IPS-18c (cell line): ENCODE measurements at regions not wholly inside any gene's neighbourhood (a gene's known extent, or its start where the extent isn't known, plus 50 kb on each side); places are given as distances from the start of the nearest gene placed in this dataset.

ENCODE experiments used
- H3K4me3 ChIP-seq: 2 replicates; pipeline ENCODE4 v1.7.0; 2013; ENCODE audit warnings: low read depth, mild to moderate bottlenecking, low read length, moderate library complexity; ENCODE audit not compliant: insufficient read depth
- H3K9me3 ChIP-seq: one replicate; pipeline ENCODE4 v1.6.1; 2013; ENCODE audit warnings: mild to moderate bottlenecking, low read length, moderate library complexity; ENCODE audit not compliant: control insufficient read depth, insufficient read depth

- Histone ChIP-seq H3K4me3 (no peak overlapping the region), H3K9me3 (no peaks in the 10 kb centered on the region)
Measured at GRCh38 chr13:73480779-73481559, 422.2 kb downstream of the KLF5 start.

GRCh38 chr13:73479856-73480255 is 421.1 kb downstream of the KLF5 start:
- Histone ChIP-seq H3K9me3 (no peaks in the 10 kb centered on the region), H3K4me3 (no peak overlapping the region)

- H3K4me3 ChIP-seq, result no peak overlapping the region
- H3K9me3 ChIP-seq, result no peaks in the 10 kb centered on the region
Measured at GRCh38 chr13:73479351-73479750, 420.5 kb downstream of the KLF5 start.

- Histone ChIP-seq H3K4me3 (no peak overlapping the region), H3K9me3 (no peaks in the 10 kb centered on the region)
Measured at GRCh38 chr13:73477441-73477840, 418.6 kb downstream of the KLF5 start.

- H3K9me3 ChIP-seq, result no peaks in the 10 kb centered on the region
- no peak overlapping the region for H3K4me3 ChIP-seq
Measured at GRCh38 chr13:73473016-73473415, 414.2 kb downstream of the KLF5 start.

GRCh38 chr13:73467125-73467524 is 408.3 kb downstream of the KLF5 start:
- H3K4me3 ChIP-seq, result no peak overlapping the region
- H3K9me3 ChIP-seq, result no peaks in the 10 kb centered on the region

- H3K9me3 ChIP-seq, result no peaks in the 10 kb centered on the region
Measured at GRCh38 chr13:73466561-73466960, 407.8 kb downstream of the KLF5 start.

GRCh38 chr13:73465617-73465971 is 406.8 kb downstream of the KLF5 start:
- Histone ChIP-seq H3K9me3 (no peaks in the 10 kb centered on the region), H3K4me3 (no peak overlapping the region)

More at GRCh38 chr13:73466561-73466960, 407.8 kb downstream of the KLF5 start:
- no peak overlapping the region for H3K4me3 ChIP-seq

GRCh38 chr13:73464758-73465616 is 406.2 kb downstream of the KLF5 start:
- no peaks in the 10 kb centered on the region for H3K9me3 ChIP-seq
- no peak overlapping the region for H3K4me3 ChIP-seq

GRCh38 chr13:73462241-73462640 is 403.4 kb downstream of the KLF5 start:
- no peaks in the 10 kb centered on the region for H3K9me3 ChIP-seq
- H3K4me3 ChIP-seq, result no peak overlapping the region

GRCh38 chr13:73451221-73452029 is 392.6 kb downstream of the KLF5 start:
- no peak overlapping the region for H3K4me3 ChIP-seq
- no peaks in the 10 kb centered on the region for H3K9me3 ChIP-seq

- no peaks in the 10 kb centered on the region for H3K9me3 ChIP-seq
- H3K4me3 ChIP-seq, result no peak overlapping the region
Measured at GRCh38 chr13:73450583-73450982, 391.8 kb downstream of the KLF5 start.

GRCh38 chr13:73449252-73449651 is 390.4 kb downstream of the KLF5 start:
- Histone ChIP-seq H3K4me3 (no peak overlapping the region), H3K9me3 (no peaks in the 10 kb centered on the region)

- H3K4me3 ChIP-seq, result no peak overlapping the region; the same call in 1 of the 2 replicates
- peaks cover 5% of the 10 kb centered on the region for H3K9me3 ChIP-seq
Measured at GRCh38 chr13:73440296-73440895, 381.6 kb downstream of the KLF5 start.

- H3K9me3 ChIP-seq, result no peaks in the 10 kb centered on the region
- no peak overlapping the region for H3K4me3 ChIP-seq
Measured at GRCh38 chr13:73433890-73434289, 375.1 kb downstream of the KLF5 start.

GRCh38 chr13:73433458-73433857 is 374.7 kb downstream of the KLF5 start:
- Histone ChIP-seq H3K9me3 (no peaks in the 10 kb centered on the region), H3K4me3 (no peak overlapping the region)

GRCh38 chr13:73429701-73430100 is 370.9 kb downstream of the KLF5 start:
- no peaks in the 10 kb centered on the region for H3K9me3 ChIP-seq
- H3K4me3 ChIP-seq, result no peak overlapping the region
